ENCODE measurements at regions not wholly inside any gene's neighbourhood (a gene's known extent, or its start where the extent isn't known, plus 50 kb on each side); places are given as distances from the start of the nearest gene placed in this dataset.

DNA sequence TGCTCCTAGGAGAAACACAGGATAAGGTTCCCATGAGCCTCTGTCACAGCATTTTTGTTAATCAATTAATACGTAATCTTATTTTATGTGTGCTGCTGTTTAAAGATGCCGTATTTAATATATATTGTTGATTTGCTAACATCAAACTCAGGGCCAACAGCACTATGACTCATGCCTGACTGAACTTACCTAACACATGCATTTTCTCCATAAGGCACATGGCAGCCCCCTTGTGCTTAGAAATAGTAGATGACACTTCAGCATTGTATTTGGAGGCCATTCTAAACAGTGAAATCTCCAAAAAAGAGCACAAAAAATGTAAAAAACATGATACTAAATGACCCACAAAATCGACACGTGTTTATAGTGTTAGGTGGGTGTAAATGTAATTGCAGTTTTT lies 314.8 kb downstream of the MYCN start:
- TF ChIP-seq EZH2 (IDR thresholded peaks at IDR 0.05; ENCODE audit: borderline replicate concordance, insufficient read depth, low read depth, low read length, poor library complexity, severe bottlenecking), result no peak
- TF ChIP-seq, protein P1, sequence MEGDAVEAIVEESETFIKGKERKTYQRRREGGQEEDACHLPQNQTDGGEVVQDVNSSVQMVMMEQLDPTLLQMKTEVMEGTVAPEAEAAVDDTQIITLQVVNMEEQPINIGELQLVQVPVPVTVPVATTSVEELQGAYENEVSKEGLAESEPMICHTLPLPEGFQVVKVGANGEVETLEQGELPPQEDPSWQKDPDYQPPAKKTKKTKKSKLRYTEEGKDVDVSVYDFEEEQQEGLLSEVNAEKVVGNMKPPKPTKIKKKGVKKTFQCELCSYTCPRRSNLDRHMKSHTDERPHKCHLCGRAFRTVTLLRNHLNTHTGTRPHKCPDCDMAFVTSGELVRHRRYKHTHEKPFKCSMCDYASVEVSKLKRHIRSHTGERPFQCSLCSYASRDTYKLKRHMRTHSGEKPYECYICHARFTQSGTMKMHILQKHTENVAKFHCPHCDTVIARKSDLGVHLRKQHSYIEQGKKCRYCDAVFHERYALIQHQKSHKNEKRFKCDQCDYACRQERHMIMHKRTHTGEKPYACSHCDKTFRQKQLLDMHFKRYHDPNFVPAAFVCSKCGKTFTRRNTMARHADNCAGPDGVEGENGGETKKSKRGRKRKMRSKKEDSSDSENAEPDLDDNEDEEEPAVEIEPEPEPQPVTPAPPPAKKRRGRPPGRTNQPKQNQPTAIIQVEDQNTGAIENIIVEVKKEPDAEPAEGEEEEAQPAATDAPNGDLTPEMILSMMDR (IDR thresholded peaks at IDR 0.05), result no peak

All from B cell (primary cell).